ENCODE measurements at regions not wholly inside any gene's neighbourhood (a gene's known extent, or its start where the extent isn't known, plus 50 kb on each side); places are given as distances from the start of the nearest gene placed in this dataset.
"Not testable (repeated sequence)": the region's sequence is repeated elsewhere in the genome, so short reads cannot be mapped to it uniquely, and the experiment has no call there.

- no peak for DNase-seq
These were observed 242.3 kb downstream of the TLE3 start for GRCh38 chr15:69855258-69856000.

GRCh38 chr15:69857250-69857649 lies 240.5 kb downstream of the TLE3 start:
- DNase-seq: no peak

GRCh38 chr15:69857686-69858391 lies 239.9 kb downstream of the TLE3 start:
- no peak for DNase-seq

DNA sequence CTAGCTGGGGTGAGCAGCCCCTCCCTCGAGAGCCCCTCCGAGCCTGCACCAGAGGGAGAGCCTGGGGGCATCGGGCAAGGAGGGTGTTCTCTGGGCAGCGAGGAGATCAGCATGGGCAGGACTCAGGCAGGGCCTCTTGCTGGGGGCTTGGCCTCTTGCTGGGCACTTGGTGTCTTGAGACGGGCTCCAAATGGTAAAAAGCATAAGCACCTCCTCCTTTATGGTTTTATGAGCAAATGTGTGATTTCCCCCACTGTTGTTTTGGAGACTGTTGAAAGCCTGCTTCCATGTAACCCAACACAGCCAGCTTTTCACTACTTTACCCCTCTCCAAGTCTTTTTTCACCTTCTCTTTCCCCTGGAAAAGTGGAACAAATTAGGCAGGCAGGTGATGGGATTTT lies 239.3 kb downstream of the TLE3 start:
- DNase-seq: no peak

- no peak for DNase-seq
These were observed 237.9 kb downstream of the TLE3 start for GRCh38 chr15:69859866-69860265.

- no peak for DNase-seq
These were observed 237.4 kb downstream of the TLE3 start for GRCh38 chr15:69860321-69860720.

DNA sequence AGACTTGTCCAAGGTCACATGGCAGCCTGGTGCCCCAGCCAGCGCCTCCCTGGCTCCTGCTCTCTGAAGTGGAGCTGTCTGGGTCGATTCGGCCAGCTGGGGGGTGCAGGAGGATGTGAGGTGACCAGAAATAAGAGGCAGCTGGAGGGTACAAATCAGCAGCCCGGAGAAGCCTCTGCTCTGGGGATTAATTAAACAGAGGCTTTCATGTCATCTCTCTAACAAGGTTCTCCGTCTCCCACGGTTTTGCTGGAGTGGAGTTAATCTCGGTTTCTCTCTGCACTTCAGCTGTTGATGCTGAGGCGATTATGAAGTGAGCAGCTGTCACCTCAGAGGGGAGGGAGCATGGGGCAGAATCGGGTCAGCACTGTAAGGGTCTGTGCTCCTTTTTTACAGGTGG lies 236.8 kb downstream of the TLE3 start:
- DNase-seq: no peak

DNA sequence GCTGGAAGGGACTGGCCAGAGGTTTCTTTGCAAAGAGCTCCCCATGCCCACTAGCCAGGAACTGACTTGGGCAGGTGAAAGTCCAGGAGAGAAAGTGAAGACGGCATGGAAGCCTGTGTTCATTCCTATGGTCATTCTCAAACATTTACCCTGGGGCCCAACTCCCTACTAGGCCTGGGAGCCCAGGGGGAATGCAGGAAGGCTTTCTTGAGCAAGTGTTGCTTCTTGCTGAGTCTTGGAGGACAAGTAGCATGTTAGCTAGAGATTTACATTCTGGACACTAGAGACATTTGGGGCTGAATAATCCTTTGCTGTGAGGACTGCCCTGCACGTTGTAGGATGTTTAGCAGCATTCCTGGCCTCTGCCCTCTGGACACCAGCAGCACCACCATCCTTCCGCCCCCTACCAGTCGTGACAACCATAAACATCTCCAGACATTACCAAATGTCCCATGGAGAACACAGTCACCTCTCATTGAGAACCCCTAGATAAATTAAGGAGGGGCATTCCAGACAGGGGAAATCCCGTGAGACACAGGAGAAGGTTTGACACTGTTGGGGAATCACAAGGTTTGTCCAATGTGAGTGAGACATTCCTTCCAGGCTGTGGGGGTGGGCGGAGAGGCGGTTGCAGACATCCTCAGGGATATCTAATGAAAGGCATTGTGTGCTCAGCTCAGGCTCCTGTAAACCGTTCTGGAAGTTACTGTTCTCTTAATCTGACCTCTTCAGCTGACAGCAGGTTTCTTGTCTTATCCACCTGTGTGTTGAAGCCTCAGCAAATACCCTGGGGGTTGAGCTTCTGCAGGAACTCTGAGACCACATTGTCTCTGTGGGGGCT lies 236.2 kb downstream of the TLE3 start:
- no peak for DNase-seq

DNA sequence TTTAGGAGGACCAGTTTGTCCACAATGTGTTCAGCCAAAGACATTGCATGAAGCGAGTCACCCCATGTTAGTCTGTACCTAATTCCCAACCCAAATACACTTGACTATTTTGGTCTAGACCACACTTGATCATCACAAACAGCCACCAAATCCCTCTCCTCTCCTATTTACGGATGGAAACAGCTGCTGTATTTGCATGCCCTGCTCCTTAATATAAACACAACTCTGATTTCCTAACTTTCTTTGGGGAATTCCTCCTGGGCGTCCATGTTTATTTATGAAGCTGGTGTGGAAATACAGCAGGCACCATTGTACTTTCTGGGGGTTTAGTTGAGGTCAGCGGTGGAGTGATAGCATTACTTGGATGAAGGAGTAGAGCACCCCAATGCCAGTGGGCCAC lies 235.2 kb downstream of the TLE3 start:
- no peak for DNase-seq

GRCh38 chr15:69863446-69863845 lies 234.3 kb downstream of the TLE3 start:
- DNase-seq: no peak

DNA sequence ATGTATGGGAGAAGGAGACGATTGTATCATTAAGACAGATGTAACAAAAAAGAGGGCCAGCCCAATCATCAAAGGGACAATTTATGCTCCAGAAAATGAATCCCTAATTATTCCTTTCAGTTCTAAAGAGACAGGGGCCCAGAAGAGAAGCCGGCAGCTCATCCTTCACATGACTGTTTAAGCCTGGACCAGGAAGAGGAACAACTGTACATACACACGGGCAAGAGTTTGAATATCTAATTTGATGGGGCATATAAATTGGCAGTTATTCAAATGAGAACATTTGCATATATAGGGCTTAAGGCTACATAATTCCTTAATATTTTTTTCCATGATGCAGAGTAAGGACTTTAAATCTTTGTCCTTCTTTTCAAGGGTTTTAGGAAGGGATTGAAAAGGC lies 232.3 kb downstream of the TLE3 start:
- no peak for DNase-seq

- no peak for DNase-seq
These were observed 229.0 kb downstream of the TLE3 start for GRCh38 chr15:69868756-69869155.

DNA sequence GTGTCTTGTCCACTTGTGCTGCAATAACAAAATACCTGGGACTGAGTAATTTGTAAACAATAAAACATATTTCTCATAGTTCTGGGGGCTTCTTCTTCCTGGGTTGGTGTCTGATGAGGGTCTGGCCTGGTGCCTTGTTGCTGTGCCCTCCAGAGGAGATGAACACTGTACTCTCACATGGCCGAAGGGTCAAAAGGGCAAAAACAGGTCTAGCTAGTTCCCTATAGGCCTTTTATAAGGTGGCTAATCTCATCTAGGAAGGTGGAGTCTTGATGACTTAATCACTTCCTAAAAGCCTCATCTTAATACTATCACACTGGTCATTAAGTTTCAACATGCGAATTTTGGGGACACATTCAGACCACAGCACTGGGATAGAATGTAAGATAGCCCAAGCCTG lies 228.4 kb downstream of the TLE3 start:
- DNase-seq: no peak

- no peak for DNase-seq
These were observed 227.7 kb downstream of the TLE3 start for GRCh38 chr15:69869881-69870505.

GRCh38 chr15:69871511-69872134 lies 226.1 kb downstream of the TLE3 start:
- no peak for DNase-seq

GRCh38 chr15:69873807-69874206 lies 223.9 kb downstream of the TLE3 start:
- DNase-seq: no peak

DNA sequence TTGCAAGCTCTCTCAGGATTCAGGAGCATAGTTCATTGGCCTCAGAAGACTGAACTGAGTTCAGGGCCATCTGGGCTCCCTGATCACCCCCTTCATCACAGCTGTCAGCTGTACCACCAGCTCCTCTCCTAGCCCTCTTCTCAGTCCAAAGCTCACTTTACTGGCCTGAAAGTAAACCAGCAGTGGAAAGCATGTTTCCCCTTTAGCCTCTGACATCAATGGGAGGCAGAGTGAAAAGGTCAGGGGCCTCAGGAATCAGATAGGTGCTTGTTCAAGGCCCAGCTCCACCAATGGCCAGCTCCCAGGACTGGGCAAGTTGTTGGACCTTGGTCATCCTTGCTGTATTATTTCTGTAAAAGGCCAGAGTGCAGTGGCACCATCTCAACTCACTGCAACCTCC lies 223.4 kb downstream of the TLE3 start:
- DNase-seq: no peak

- DNase-seq: no peak
These were observed 221.4 kb downstream of the TLE3 start for GRCh38 chr15:69876064-69876940.

DNA sequence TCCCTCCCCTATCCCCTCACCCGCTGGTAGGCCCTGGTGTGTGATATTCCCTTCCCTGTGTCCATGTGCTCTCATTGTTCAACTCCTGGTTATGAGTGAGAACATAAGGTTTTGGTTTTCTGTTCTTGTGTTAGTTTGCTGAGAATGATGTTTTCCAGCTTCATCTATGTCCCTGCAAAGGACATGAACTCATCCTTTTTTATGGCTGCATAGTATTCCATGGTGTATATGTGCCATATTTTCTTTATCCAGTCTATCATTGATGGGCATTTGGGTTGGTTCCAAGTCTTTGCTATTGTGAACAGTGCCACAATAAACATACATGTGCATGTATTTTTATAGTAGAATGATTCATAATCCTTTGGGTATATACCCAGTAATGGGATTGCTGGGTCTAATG lies 217.8 kb downstream of the TLE3 start:
- not testable (repeated sequence) for DNase-seq

All from nucleus accumbens (tissue), 56 donors.